Panc1 (cell line): ENCODE measurements at regions not wholly inside any gene's neighbourhood (a gene's known extent, or its start where the extent isn't known, plus 50 kb on each side); places are given as distances from the start of the nearest gene placed in this dataset.

ENCODE experiments used
- ATAC-seq: fragments of 200-7000 bp; cut with Tn5 transposase; 2 replicates; pipeline ENCODE4 v1.9.1; 2020; ENCODE audit warnings: mild to moderate bottlenecking, moderate library complexity
- BruUV-seq: library from RNA; stranded (reverse); fragments of 400-500 nt; replicated peaks from 2 replicates; lab custom pipeline; 2021; lab: Mats Ljungman, UMichigan
- CTCF ChIA-PET: fragments of 300-600 bp; sonication (Branson Sonifier 250); formaldehyde crosslinking; loops from one replicate; lab custom pipeline; 2022; ENCODE audit warnings: antibody characterized with exemption; lab: Charles Lee
- POLR2A ChIA-PET: fragments of 300-600 bp; sonication (Branson Sonifier 250); formaldehyde crosslinking; loops from one replicate; lab custom pipeline; 2022; ENCODE audit warnings: antibody characterized with exemption; lab: Charles Lee
- DNase-seq: peaks from one replicate; pipeline ENCODE4 v3.0.0-alpha.2; 2010; ENCODE audit warnings: low read depth, low spot score
- H3K27ac ChIP-seq: 2 replicates; pipeline ENCODE4 v1.5.1; 2011; ENCODE audit warnings: mild to moderate bottlenecking, low read length, inconsistent platforms
- H3K27me3 ChIP-seq: fragments of 200-500 bp; sonication (Bioruptor generic); 2 replicates; pipeline ENCODE4 v1.6.0; 2014; ENCODE audit warnings: low read length, inconsistent platforms; ENCODE audit not compliant: control insufficient read depth, insufficient read depth
- H3K36me3 ChIP-seq: fragments of 200-500 bp; sonication (Bioruptor generic); 2 replicates; pipeline ENCODE4 v1.5.1; 2014; ENCODE audit warnings: inconsistent platforms, mild to moderate bottlenecking, low read length, moderate library complexity; ENCODE audit not compliant: control insufficient read depth, insufficient read depth
- H3K4me1 ChIP-seq: 2 replicates; pipeline ENCODE4 v1.5.1; 2011; ENCODE audit warnings: inconsistent platforms, mild to moderate bottlenecking, low read length, moderate library complexity; ENCODE audit not compliant: control insufficient read depth, insufficient read depth
- H3K4me3 ChIP-seq, 2 experiments: 2 replicates each; pipeline ENCODE4 v1.5.1; 2011 to 2012; ENCODE audit warnings: low read depth in 2 of 2, low read length in 2 of 2, mild to moderate bottlenecking in 2 of 2, inconsistent platforms in 1 of 2, moderate library complexity in 1 of 2
- H3K9me3 ChIP-seq: fragments of 200-500 bp; sonication (Bioruptor generic); 2 replicates; pipeline ENCODE4 v1.5.1; 2014; ENCODE audit warnings: low read depth, mild to moderate bottlenecking, inconsistent platforms, low read length, moderate library complexity; ENCODE audit not compliant: control insufficient read depth, insufficient read depth
- POLR2AphosphoS5 ChIP-seq: IDR thresholded peaks from 2 replicates; pipeline ENCODE4 v1.6.1; 2012; ENCODE audit warnings: mild to moderate bottlenecking, low read depth, low read length, moderate library complexity
- SIN3A ChIP-seq: IDR thresholded peaks from 2 replicates; pipeline ENCODE4 v1.6.1; 2012; ENCODE audit warnings: low read depth, mild to moderate bottlenecking, low read length, moderate library complexity, borderline replicate concordance; ENCODE audit not compliant: insufficient read depth
- TCF7L2 ChIP-seq: IDR thresholded peaks from 2 replicates; pipeline ENCODE4 v1.6.1; 2011; ENCODE audit warnings: mild to moderate bottlenecking, low read depth, low read length, inconsistent platforms
- in situ Hi-C: cut with HindIII; loops from 2 replicates; pipeline ENCODE4 v1.10.0; 2016; ENCODE audit warnings: low sequenced_read_pairs, low pct_unique_long_range_greater_than_20kb
- intact Hi-C: fragments of 100-400 bp; cut with micrococcal nuclease; formaldehyde crosslinking; loops from one replicate; pipeline ENCODE4 v1.10.0; 2022; ENCODE audit not compliant: unreplicated experiment
- TF ChIP-seq, protein P1 (sequence below): fragments of 450-650 bp; IDR thresholded peaks from 2 replicates; pipeline ENCODE4 v1.5.1; 2017; ENCODE audit warnings: mild to moderate bottlenecking
- TF ChIP-seq, protein P2 (sequence below), 2 experiments: IDR thresholded peaks; 2 replicates each; pipeline ENCODE4 v1.6.1; 2011 to 2012; ENCODE audit warnings: low read depth in 2 of 2, control low read depth in 1 of 2, low read length in 1 of 2, mild to moderate bottlenecking in 1 of 2, moderate library complexity in 1 of 2; ENCODE audit not compliant: insufficient read depth in 1 of 2

DNA sequence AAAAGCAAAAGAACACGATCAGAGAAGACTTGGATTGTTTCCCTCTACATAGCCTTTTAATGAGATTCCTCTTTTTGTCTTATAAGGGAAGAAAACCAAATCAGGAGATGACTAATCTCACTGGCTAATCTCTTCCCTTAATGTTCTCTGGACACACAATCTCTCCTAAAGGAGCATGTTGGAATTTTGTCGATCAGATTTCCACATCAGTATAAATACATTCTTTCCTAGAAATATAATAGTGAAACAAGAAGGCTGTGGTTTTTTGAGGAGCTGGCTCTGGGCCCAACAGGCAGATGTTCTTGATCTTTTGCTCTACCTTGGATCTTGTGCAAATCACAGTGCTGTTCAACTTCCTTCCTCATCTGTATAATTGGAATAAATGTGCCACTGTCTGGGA lies 94.0 kb downstream of the GTPBP8 start:
- Histone ChIP-seq H3K4me1 (no peaks in the 10 kb centered on the region), H3K27me3 (peaks cover 2% of the 10 kb centered on the region), H3K4me3 (no peak overlapping the region), H3K36me3 (no peaks in the 10 kb centered on the region), H3K9me3 (no peaks in the 10 kb centered on the region), H3K27ac (no peak overlapping the region)
- intact Hi-C loops, result no loop called here
- CTCF ChIA-PET, result no interaction called here
- POLR2A ChIA-PET, result no interaction called here
- DNase-seq (no peak), ATAC-seq (no peak)
- no TSS peak for BruUV-seq
- in situ Hi-C loops, result no loop called here
- TF ChIP-seq POLR2AphosphoS5 (no peak), TCF7L2 (no peak), SIN3A (no peak)
- TF ChIP-seq, protein P1, sequence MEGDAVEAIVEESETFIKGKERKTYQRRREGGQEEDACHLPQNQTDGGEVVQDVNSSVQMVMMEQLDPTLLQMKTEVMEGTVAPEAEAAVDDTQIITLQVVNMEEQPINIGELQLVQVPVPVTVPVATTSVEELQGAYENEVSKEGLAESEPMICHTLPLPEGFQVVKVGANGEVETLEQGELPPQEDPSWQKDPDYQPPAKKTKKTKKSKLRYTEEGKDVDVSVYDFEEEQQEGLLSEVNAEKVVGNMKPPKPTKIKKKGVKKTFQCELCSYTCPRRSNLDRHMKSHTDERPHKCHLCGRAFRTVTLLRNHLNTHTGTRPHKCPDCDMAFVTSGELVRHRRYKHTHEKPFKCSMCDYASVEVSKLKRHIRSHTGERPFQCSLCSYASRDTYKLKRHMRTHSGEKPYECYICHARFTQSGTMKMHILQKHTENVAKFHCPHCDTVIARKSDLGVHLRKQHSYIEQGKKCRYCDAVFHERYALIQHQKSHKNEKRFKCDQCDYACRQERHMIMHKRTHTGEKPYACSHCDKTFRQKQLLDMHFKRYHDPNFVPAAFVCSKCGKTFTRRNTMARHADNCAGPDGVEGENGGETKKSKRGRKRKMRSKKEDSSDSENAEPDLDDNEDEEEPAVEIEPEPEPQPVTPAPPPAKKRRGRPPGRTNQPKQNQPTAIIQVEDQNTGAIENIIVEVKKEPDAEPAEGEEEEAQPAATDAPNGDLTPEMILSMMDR, result no peak

DNA sequence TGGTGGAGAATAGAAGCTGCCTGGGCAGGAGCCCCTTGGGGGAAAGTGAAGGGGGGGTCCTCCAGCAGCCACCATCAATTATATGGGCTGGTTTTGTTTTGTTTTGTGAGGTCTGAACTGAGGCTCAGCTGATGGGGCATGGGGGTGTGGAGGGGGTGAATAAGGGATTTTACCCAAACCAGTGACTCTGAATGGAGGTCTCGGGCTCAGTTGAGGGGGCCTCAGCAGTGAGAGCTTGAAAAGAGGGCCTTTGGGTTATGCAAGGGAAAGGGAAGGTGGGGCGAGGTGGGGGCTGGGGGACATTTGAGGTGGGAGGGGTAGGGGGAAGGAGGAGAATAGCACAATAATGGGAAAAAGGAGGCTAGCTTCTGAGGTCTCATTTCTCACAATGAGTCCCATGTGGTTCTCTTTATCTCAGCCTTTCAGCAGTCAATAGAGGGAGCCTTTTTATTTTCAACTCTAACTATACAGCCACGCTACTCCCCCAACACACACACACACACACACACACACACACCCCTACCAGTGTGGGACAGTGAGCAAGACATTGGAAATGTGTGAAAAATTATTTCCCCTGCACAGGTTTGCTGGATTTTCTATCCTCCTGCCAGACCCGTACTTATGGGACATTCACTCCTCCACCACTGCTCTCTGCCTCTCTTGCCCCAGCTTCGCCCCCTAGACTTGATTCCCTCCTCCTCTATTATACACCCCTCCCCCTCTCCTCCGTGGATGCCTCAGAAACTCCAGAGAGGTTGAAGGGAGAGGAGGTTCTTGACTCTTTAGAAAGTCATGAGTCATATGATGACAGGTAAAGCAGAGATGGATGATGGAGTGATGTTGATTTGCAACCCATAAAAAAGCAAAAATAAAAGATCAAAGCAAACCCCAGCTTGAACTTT lies 96.0 kb downstream of the GTPBP8 start:
- no peaks in the 10 kb centered on the region for H3K36me3 ChIP-seq
- BruUV-seq, result no TSS peak
- no peaks in the 10 kb centered on the region for H3K9me3 ChIP-seq
- CTCF ChIA-PET, result interaction anchor here (0.6 to 0.7 kb wide), 2 partner anchors 20 to 407 kb away, joined by 4 read pairs; no protein-coding TSS in a partner anchor
- intact Hi-C loops, result no loop called here
- POLR2A ChIA-PET, result interaction anchor here (0.6 kb wide), 1 partner anchor 69 kb away, joined by 4 read pairs; no protein-coding TSS in a partner anchor
- no peak overlapping the region for H3K27ac ChIP-seq
- TF ChIP-seq POLR2AphosphoS5, result no peak
- TF ChIP-seq, protein P2, sequence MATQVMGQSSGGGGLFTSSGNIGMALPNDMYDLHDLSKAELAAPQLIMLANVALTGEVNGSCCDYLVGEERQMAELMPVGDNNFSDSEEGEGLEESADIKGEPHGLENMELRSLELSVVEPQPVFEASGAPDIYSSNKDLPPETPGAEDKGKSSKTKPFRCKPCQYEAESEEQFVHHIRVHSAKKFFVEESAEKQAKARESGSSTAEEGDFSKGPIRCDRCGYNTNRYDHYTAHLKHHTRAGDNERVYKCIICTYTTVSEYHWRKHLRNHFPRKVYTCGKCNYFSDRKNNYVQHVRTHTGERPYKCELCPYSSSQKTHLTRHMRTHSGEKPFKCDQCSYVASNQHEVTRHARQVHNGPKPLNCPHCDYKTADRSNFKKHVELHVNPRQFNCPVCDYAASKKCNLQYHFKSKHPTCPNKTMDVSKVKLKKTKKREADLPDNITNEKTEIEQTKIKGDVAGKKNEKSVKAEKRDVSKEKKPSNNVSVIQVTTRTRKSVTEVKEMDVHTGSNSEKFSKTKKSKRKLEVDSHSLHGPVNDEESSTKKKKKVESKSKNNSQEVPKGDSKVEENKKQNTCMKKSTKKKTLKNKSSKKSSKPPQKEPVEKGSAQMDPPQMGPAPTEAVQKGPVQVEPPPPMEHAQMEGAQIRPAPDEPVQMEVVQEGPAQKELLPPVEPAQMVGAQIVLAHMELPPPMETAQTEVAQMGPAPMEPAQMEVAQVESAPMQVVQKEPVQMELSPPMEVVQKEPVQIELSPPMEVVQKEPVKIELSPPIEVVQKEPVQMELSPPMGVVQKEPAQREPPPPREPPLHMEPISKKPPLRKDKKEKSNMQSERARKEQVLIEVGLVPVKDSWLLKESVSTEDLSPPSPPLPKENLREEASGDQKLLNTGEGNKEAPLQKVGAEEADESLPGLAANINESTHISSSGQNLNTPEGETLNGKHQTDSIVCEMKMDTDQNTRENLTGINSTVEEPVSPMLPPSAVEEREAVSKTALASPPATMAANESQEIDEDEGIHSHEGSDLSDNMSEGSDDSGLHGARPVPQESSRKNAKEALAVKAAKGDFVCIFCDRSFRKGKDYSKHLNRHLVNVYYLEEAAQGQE (IDR thresholded peaks at IDR 0.05; ENCODE audit: insufficient read depth in 1 of 2, low read depth in 2 of 2, low read length in 1 of 2), result no peak
- TF ChIP-seq, protein P1, result no peak
- no peak for TF ChIP-seq TCF7L2
- no peak for TF ChIP-seq SIN3A
- ATAC-seq (no peak), DNase-seq (no peak)
- in situ Hi-C loops, result no loop called here
- no peak overlapping the region for H3K4me3 ChIP-seq
- H3K4me1 ChIP-seq, result no peaks in the 10 kb centered on the region
- peaks cover 2% of the 10 kb centered on the region for H3K27me3 ChIP-seq
